NCI-H524 (cell line): ENCODE measurements at regions not wholly inside any gene's neighbourhood (a gene's known extent, or its start where the extent isn't known, plus 50 kb on each side); places are given as distances from the start of the nearest gene placed in this dataset.
"Not testable (repeated sequence)": the region's sequence is repeated elsewhere in the genome, so short reads cannot be mapped to it uniquely, and the experiment has no call there.

ENCODE experiments used
- DNase-seq, 2 experiments: peaks; one replicate each; lab custom pipeline; 2025; lab: John Stamatoyannopoulos, UW

GRCh38 chr4:144371485-144371884 lies 231.0 kb upstream of the GYPA start:
- DNase-seq = no peak

GRCh38 chr4:144374065-144374464 lies 233.5 kb upstream of the GYPA start:
- DNase-seq = no peak

GRCh38 chr4:144376866-144377265 lies 236.3 kb upstream of the GYPA start:
- no peak for DNase-seq

GRCh38 chr4:144384408-144384807 lies 243.9 kb upstream of the GYPA start:
- DNase-seq = no peak

GRCh38 chr4:144399927-144400326 lies 246.0 kb upstream of the HHIP start:
- DNase-seq = no peak

- DNase-seq = no peak
Observed at GRCh38 chr4:144402176-144402575, 243.8 kb upstream of the HHIP start.

- DNase-seq = no peak
Observed at GRCh38 chr4:144402999-144403398, 243.0 kb upstream of the HHIP start.

- DNase-seq = no peak
Observed at GRCh38 chr4:144403893-144404292, 242.1 kb upstream of the HHIP start.

GRCh38 chr4:144409525-144409924 lies 236.4 kb upstream of the HHIP start:
- no peak for DNase-seq

GRCh38 chr4:144410230-144410783 lies 235.6 kb upstream of the HHIP start:
- DNase-seq = peak in 1 of 2 experiments; percentile 19

- DNase-seq = no peak
Observed at GRCh38 chr4:144411119-144411518, 234.8 kb upstream of the HHIP start.

- no peak for DNase-seq
Observed at GRCh38 chr4:144411700-144412099, 234.3 kb upstream of the HHIP start.

GRCh38 chr4:144421056-144421455 lies 224.9 kb upstream of the HHIP start:
- no peak for DNase-seq

- no peak for DNase-seq
Observed at GRCh38 chr4:144421839-144422565, 224.0 kb upstream of the HHIP start.

- DNase-seq = no peak
Observed at GRCh38 chr4:144423930-144424329, 222.0 kb upstream of the HHIP start.

- not testable (repeated sequence) for DNase-seq
Observed at GRCh38 chr4:144426023-144426422, 219.9 kb upstream of the HHIP start.

- DNase-seq = no peak
Observed at GRCh38 chr4:144442713-144443112, 203.2 kb upstream of the HHIP start.

GRCh38 chr4:144449611-144450010 lies 196.3 kb upstream of the HHIP start:
- DNase-seq = no peak

- DNase-seq = no peak
Observed at GRCh38 chr4:144450526-144450925, 195.4 kb upstream of the HHIP start.

- no peak for DNase-seq
Observed at GRCh38 chr4:144451766-144452450, 194.0 kb upstream of the HHIP start.

- DNase-seq = no peak
Observed at GRCh38 chr4:144456196-144456595, 189.8 kb upstream of the HHIP start.

GRCh38 chr4:144461906-144462305 lies 184.1 kb upstream of the HHIP start:
- no peak for DNase-seq

- no peak for DNase-seq
Observed at GRCh38 chr4:144463236-144463635, 182.7 kb upstream of the HHIP start.
